HT-29 (cell line): ENCODE measurements at regions not wholly inside any gene's neighbourhood (a gene's known extent, or its start where the extent isn't known, plus 50 kb on each side); places are given as distances from the start of the nearest gene placed in this dataset.

Experiments used
- DNase-seq: peaks from one replicate; pipeline ENCODE4 v3.0.0-alpha.2; 2015; ENCODE audit warnings: low spot score

- no peak for DNase-seq
Measured at GRCh38 chr14:85402569-85403162, 127.3 kb upstream of the FLRT2 start.

GRCh38 chr14:85409481-85410210 lies 120.3 kb upstream of the FLRT2 start:
- no peak for DNase-seq

- no peak for DNase-seq
Measured at GRCh38 chr14:85412756-85413155, 117.2 kb upstream of the FLRT2 start.

GRCh38 chr14:85413836-85414526 lies 116.0 kb upstream of the FLRT2 start:
- DNase-seq = no peak

- peak; percentile 84 for DNase-seq
Measured at GRCh38 chr14:85415015-85415712, 114.8 kb upstream of the FLRT2 start.

GRCh38 chr14:85416771-85417170 lies 113.2 kb upstream of the FLRT2 start:
- peak; percentile 63 for DNase-seq

- peak; percentile 28 for DNase-seq
Measured at GRCh38 chr14:85417396-85417795, 112.5 kb upstream of the FLRT2 start.

GRCh38 chr14:85418721-85419120 lies 111.2 kb upstream of the FLRT2 start:
- DNase-seq = no peak

- DNase-seq = no peak
Measured at GRCh38 chr14:85420278-85420677, 109.7 kb upstream of the FLRT2 start.

- DNase-seq = no peak
Measured at GRCh38 chr14:85420707-85421106, 109.2 kb upstream of the FLRT2 start.

GRCh38 chr14:85421186-85421877 lies 108.6 kb upstream of the FLRT2 start:
- no peak for DNase-seq

- no peak for DNase-seq
Measured at GRCh38 chr14:85423889-85424288, 106.1 kb upstream of the FLRT2 start.

- DNase-seq = no peak
Measured at GRCh38 chr14:85425507-85425906, 104.4 kb upstream of the FLRT2 start.

GRCh38 chr14:85426068-85426935 lies 103.6 kb upstream of the FLRT2 start:
- no peak for DNase-seq

- no peak for DNase-seq
Measured at GRCh38 chr14:85428926-85429325, 101.0 kb upstream of the FLRT2 start.

GRCh38 chr14:85437148-85437547 lies 92.8 kb upstream of the FLRT2 start:
- no peak for DNase-seq

GRCh38 chr14:85438001-85438400 lies 91.9 kb upstream of the FLRT2 start:
- DNase-seq = no peak

- DNase-seq = no peak
Measured at GRCh38 chr14:85438481-85438942, 91.4 kb upstream of the FLRT2 start.

GRCh38 chr14:85439696-85440328 lies 90.1 kb upstream of the FLRT2 start:
- DNase-seq = no peak
